ENCODE measurements at regions not wholly inside any gene's neighbourhood (a gene's known extent, or its start where the extent isn't known, plus 50 kb on each side); places are given as distances from the start of the nearest gene placed in this dataset.

DNA sequence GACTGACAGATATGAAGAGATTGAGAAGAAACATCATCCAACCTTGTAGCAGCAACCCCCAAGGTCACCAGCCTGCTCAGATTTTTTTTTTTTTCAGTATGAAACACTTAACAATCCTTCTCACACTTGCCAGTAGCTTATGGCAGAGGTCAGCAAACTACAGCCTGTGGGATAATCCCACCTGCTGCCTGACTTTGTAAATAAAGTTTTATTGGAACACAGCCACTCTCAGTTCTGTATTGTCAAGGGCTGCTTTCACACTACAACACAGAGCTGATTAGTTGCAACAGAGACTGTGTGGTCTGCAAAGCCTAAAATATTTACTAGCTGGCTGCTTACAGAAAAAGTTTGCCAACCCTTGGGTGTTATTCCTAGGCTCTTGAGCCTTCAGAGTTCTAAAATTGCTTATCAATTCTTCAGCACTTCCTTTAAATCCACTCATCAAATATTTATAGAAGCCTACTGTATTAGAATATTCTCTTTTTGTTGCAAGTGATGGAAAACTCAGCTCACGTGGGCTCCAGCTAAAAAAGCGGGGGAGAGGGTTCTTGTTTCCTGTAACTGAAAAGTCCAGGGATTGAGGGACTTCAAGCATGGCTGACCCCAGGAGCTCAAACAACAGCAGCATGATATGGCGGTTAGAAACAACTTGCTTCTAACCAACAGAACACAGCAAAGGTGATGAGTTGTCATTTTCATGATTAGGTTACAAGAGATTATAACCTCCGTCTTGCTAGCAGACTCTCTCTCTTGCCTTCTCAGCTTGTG lies 246.1 kb downstream of the SHQ1 start:
- H3K4me3 ChIP-seq (ENCODE audit: extremely low read depth in 1 of 4, insufficient read depth in 2 of 4, low read depth in 3 of 4, low read length in 4 of 4) = no peak overlapping the region
- H2AK5ac ChIP-seq (ENCODE audit: low read depth, low read length) = no peak overlapping the region
- H3K23ac ChIP-seq (ENCODE audit: insufficient read length) = no peak overlapping the region
- H2BK15ac ChIP-seq (ENCODE audit: low read length) = no peak overlapping the region
- H2AFZ ChIP-seq (ENCODE audit: low read length) = 0 out of 2 replicates have a peak overlapping the region, but pooled peaks have one; percentile 1
- H3K18ac ChIP-seq (ENCODE audit: extremely low read depth, low read length) = no peak overlapping the region
- H2BK120ac ChIP-seq (replicated peaks; ENCODE audit: low read depth, low read length) = no peak overlapping the region
- H3K23me2 ChIP-seq (ENCODE audit: low read depth, low read length) = no peaks in the 10 kb centered on the region
- DNase-seq (ENCODE audit: low read depth in 1 of 2, low spot score in 2 of 2) = no peak
- no peak for FAIRE-seq
- no peaks in the 10 kb centered on the region for H3K79me2 ChIP-seq (ENCODE audit: control insufficient read depth in 1 of 2, insufficient read depth in 2 of 2, low read length in 2 of 2)
- POLR2A ChIA-PET (ENCODE audit: partially characterized antibody) = interaction anchor here (0.6 kb wide), 1 partner anchor 350 kb away, joined by 3 read pairs; no protein-coding TSS in a partner anchor
- no peaks in the 10 kb centered on the region for H3K36me3 ChIP-seq (ENCODE audit: control insufficient read depth in 2 of 4, insufficient read depth in 4 of 4, low read length in 3 of 4)
- no peak overlapping the region for H3K56ac ChIP-seq (replicated peaks; ENCODE audit: insufficient read length, low read depth, low read length)
- CTCF ChIA-PET (ENCODE audit: partially characterized antibody) = interaction anchor here (0.6 to 2.0 kb wide), 5 partner anchors 15 to 726 kb away, joined by 3 to 10 read pairs (median 4); no protein-coding TSS in a partner anchor
- no peak overlapping the region for H4K8ac ChIP-seq (ENCODE audit: extremely low read depth, insufficient read depth, low read length)
- H3K4me2 ChIP-seq (ENCODE audit: insufficient read depth in 1 of 2, low read depth in 2 of 2, low read length in 2 of 2) = no peak overlapping the region
- H3K27ac ChIP-seq (ENCODE audit: low read depth, low read length) = no peak overlapping the region
- no peak overlapping the region for H4K5ac ChIP-seq (ENCODE audit: insufficient read length, low read depth, low read length)
- no peaks in the 10 kb centered on the region for H3K79me1 ChIP-seq (ENCODE audit: low read depth, low read length)
- 93% methylated on average over 4 of the region's 4 CpGs; no CpG with 5 or more reads in 1 of the 2 experiments for WGBS, 2 experiments (ENCODE audit: extremely low coverage in 1 of 2, insufficient coverage in 1 of 2, insufficient read length in 1 of 2, insufficient replicate concordance in 2 of 2, low coverage in 1 of 2, low lambda C conversion rate in 2 of 2, missing lambda C conversion rate in 1 of 2)
- H3K9ac ChIP-seq (replicated peaks in 1 of 4; ENCODE audit: extremely low read depth in 1 of 4, low read depth in 3 of 4, low read length in 3 of 4) = no peak overlapping the region
- no peaks in the 10 kb centered on the region for H4K20me1 ChIP-seq (replicated peaks in 1 of 2; ENCODE audit: control insufficient read depth in 1 of 2, insufficient read depth in 2 of 2, low read length in 2 of 2)
- H3K14ac ChIP-seq (ENCODE audit: insufficient read length) = no peak overlapping the region
- H2BK20ac ChIP-seq (ENCODE audit: low read length) = no peak overlapping the region
- no peaks in the 10 kb centered on the region for H3K27me3 ChIP-seq (replicated peaks in 1 of 4; ENCODE audit: control insufficient read depth in 3 of 4, extremely low read depth in 1 of 4, insufficient read depth in 3 of 4, low read length in 3 of 4)
- no peaks in the 10 kb centered on the region for H3K9me3 ChIP-seq (ENCODE audit: insufficient read depth in 2 of 2, low read depth in 1 of 2, low read length in 1 of 2)
- H2BK5ac ChIP-seq (ENCODE audit: low read depth, low read length) = no peak overlapping the region
- H3K4me1 ChIP-seq (replicated peaks in 1 of 4; ENCODE audit: control insufficient read depth in 3 of 4, insufficient read depth in 4 of 4, low read length in 3 of 4) = peaks cover 0 to 6% (median 4%) of the 10 kb centered on the region in 4 experiments; a peak in 5 of 7 replicates
- H4K91ac ChIP-seq (replicated peaks; ENCODE audit: insufficient read length, low read length) = no peak overlapping the region
- H3K4ac ChIP-seq (replicated peaks; ENCODE audit: insufficient read length, low read depth, low read length) = no peak overlapping the region
- no peak overlapping the region for H2BK12ac ChIP-seq (ENCODE audit: low read depth, low read length)
- TF ChIP-seq GABPA (IDR thresholded peaks at IDR 0.05; ENCODE audit: borderline replicate concordance, insufficient read depth, low read length) (no peak), JUND (IDR thresholded peaks at IDR 0.05; ENCODE audit: low read length) (no peak), CHD1 (IDR thresholded peaks at IDR 0.05; ENCODE audit: low read depth, low read length) (no peak), SRF (IDR thresholded peaks at IDR 0.05; ENCODE audit: low read depth, low read length) (no peak), TEAD4 (IDR thresholded peaks at IDR 0.05; ENCODE audit: low read depth, low read length) (no peak), SAP30 (IDR thresholded peaks at IDR 0.05; ENCODE audit: insufficient read depth, insufficient replicate concordance, low read length) (no peak), SP2 (IDR thresholded peaks at IDR 0.05; ENCODE audit: low read length) (no peak), CBX5 (IDR thresholded peaks at IDR 0.05; ENCODE audit: low read depth, low read length) (no peak)
- TF ChIP-seq, protein P1, sequence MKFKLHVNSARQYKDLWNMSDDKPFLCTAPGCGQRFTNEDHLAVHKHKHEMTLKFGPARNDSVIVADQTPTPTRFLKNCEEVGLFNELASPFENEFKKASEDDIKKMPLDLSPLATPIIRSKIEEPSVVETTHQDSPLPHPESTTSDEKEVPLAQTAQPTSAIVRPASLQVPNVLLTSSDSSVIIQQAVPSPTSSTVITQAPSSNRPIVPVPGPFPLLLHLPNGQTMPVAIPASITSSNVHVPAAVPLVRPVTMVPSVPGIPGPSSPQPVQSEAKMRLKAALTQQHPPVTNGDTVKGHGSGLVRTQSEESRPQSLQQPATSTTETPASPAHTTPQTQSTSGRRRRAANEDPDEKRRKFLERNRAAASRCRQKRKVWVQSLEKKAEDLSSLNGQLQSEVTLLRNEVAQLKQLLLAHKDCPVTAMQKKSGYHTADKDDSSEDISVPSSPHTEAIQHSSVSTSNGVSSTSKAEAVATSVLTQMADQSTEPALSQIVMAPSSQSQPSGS (IDR thresholded peaks at IDR 0.05; ENCODE audit: low read length) = no peak
- TF ChIP-seq, protein P2, sequence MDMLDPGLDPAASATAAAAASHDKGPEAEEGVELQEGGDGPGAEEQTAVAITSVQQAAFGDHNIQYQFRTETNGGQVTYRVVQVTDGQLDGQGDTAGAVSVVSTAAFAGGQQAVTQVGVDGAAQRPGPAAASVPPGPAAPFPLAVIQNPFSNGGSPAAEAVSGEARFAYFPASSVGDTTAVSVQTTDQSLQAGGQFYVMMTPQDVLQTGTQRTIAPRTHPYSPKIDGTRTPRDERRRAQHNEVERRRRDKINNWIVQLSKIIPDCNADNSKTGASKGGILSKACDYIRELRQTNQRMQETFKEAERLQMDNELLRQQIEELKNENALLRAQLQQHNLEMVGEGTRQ (IDR thresholded peaks at IDR 0.05; ENCODE audit: low read length) = no peak

Data from H1 (cell line).